ENCODE measurements at regions not wholly inside any gene's neighbourhood (a gene's known extent, or its start where the extent isn't known, plus 50 kb on each side); places are given as distances from the start of the nearest gene placed in this dataset.

DNA sequence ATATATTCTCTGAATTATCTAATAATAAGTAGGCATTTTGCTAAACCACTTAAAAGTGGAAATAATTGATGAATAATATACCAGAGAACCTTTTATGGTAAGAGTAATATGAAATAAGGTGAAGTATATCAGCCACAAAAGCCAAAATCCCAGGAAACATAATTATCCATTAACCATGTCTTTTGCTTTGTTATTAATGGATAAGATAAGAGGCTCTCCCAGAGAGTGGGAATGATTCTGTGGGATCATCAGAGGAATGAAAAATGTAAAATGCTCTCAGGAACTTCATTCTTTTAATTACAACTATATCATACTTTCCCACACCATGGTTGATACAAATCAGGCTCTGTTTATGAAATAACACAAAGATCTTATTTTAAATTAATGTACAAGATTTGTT is 391.7 kb upstream of the FZD8 start:
- Histone ChIP-seq H4K20me1 (ENCODE audit: insufficient read depth, low read length) (no peaks in the 10 kb centered on the region), H3K79me2 (ENCODE audit: low read length) (no peaks in the 10 kb centered on the region), H2AFZ (ENCODE audit: low read depth, low read length) (no peak overlapping the region)

DNA sequence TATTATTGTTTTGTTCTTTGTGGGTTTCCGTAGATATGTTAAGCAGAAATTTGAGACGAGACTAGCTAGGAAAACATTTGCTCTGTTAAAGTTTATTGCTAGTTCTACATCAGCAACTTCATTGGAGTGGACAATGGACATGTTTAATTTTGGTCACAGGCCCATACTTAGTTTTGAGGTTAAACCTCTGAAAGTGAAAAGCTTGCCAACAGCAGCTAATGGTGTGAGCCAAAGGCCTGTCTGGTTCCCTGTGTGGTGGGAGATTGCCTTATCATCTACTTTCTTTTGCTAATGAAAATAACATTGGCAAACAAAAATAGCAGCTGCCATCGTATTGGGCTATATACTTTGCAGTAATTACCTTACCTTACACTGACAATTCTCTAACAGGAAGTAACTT is 388.4 kb upstream of the FZD8 start:
- no peak overlapping the region for H3K27ac ChIP-seq (ENCODE audit: low read length)
- TF ChIP-seq, protein P1, sequence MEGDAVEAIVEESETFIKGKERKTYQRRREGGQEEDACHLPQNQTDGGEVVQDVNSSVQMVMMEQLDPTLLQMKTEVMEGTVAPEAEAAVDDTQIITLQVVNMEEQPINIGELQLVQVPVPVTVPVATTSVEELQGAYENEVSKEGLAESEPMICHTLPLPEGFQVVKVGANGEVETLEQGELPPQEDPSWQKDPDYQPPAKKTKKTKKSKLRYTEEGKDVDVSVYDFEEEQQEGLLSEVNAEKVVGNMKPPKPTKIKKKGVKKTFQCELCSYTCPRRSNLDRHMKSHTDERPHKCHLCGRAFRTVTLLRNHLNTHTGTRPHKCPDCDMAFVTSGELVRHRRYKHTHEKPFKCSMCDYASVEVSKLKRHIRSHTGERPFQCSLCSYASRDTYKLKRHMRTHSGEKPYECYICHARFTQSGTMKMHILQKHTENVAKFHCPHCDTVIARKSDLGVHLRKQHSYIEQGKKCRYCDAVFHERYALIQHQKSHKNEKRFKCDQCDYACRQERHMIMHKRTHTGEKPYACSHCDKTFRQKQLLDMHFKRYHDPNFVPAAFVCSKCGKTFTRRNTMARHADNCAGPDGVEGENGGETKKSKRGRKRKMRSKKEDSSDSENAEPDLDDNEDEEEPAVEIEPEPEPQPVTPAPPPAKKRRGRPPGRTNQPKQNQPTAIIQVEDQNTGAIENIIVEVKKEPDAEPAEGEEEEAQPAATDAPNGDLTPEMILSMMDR (IDR thresholded peaks at IDR 0.05; ENCODE audit: low read depth, low read length): no peak
- no peak for TF ChIP-seq EZH2phosphoT487 (IDR thresholded peaks at IDR 0.05; ENCODE audit: low read depth)
- H3K79me2 ChIP-seq (ENCODE audit: low read length): no peaks in the 10 kb centered on the region
- H3K4me3 ChIP-seq (ENCODE audit: low read length): no peak overlapping the region
- H3K9me3 ChIP-seq (ENCODE audit: insufficient read depth, low read length): no peaks in the 10 kb centered on the region
- no peaks in the 10 kb centered on the region for H3K27me3 ChIP-seq (ENCODE audit: low read depth, low read length)
- no peak overlapping the region for H3K4me2 ChIP-seq (ENCODE audit: low read length)
- H4K20me1 ChIP-seq (ENCODE audit: insufficient read depth, low read length): no peaks in the 10 kb centered on the region
- H2AFZ ChIP-seq (ENCODE audit: low read depth, low read length): no peak overlapping the region
- H3K4me1 ChIP-seq (ENCODE audit: low read length): no peaks in the 10 kb centered on the region
- no peaks in the 10 kb centered on the region for H3K36me3 ChIP-seq (replicated peaks; ENCODE audit: low read depth, low read length)
- H3K9ac ChIP-seq (ENCODE audit: low read length): no peak overlapping the region

More for the DNA sequence above, 391.7 kb upstream of the FZD8 start:
- Histone ChIP-seq H3K4me2 (ENCODE audit: low read length) (no peak overlapping the region), H3K9me3 (ENCODE audit: insufficient read depth, low read length) (no peaks in the 10 kb centered on the region), H3K36me3 (replicated peaks; ENCODE audit: low read depth, low read length) (no peaks in the 10 kb centered on the region), H3K4me1 (ENCODE audit: low read length) (no peaks in the 10 kb centered on the region; the same call in 1 of the 2 replicates), H3K9ac (ENCODE audit: low read length) (no peak overlapping the region), H3K27me3 (ENCODE audit: low read depth, low read length) (no peaks in the 10 kb centered on the region), H3K27ac (ENCODE audit: low read length) (no peak overlapping the region), H3K4me3 (ENCODE audit: low read length) (no peak overlapping the region)
- TF ChIP-seq, protein P1 (IDR thresholded peaks at IDR 0.05; ENCODE audit: low read depth, low read length): no peak
- no peak for TF ChIP-seq EZH2phosphoT487 (IDR thresholded peaks at IDR 0.05; ENCODE audit: low read depth)

DNA sequence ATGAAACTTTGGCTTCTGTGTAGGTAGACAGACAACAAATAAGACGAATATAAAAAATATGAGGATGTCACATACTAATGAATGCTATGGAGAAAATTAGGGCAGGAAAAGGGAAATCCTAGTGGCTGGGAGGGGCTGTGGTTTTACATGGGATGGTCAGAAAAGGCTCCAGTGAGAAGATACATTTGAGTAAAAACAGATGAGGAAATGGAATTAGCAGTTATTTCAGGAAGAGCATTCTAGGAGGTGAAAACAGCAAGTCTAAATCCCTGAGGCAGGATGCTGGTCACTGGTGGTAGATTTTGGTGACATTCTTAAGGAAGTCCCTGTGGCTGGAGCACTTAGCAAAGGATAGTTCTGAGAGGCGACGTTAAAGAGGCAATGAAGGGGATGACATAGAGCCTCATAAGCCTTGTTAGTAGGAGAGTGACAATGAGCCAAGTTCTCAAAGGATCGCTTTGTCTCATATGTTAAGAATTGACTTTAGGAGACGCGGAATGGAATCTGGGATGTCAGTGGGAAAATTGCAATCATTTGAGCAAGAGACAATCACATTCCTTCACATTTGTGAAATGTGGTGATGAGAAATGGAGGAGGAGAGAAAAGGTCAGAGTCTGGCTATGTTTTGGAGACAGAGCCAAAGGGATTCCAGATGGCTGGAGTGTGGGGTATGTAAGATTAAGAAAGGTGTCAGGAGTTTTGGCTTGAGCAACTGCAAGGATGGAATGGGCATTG is 384.7 kb upstream of the FZD8 start:
- no peaks in the 10 kb centered on the region for H3K4me1 ChIP-seq (ENCODE audit: low read length)
- H3K9ac ChIP-seq (ENCODE audit: low read length): no peak overlapping the region
- H3K27me3 ChIP-seq (ENCODE audit: low read depth, low read length): no peaks in the 10 kb centered on the region
- TF ChIP-seq EZH2phosphoT487 (IDR thresholded peaks at IDR 0.05; ENCODE audit: low read depth): no peak
- TF ChIP-seq, protein P1 (IDR thresholded peaks at IDR 0.05; ENCODE audit: low read depth, low read length): no peak
- no peak overlapping the region for H3K27ac ChIP-seq (ENCODE audit: low read length)
- H3K36me3 ChIP-seq (replicated peaks; ENCODE audit: low read depth, low read length): no peaks in the 10 kb centered on the region
- H3K4me2 ChIP-seq (ENCODE audit: low read length): no peak overlapping the region
- no peak overlapping the region for H2AFZ ChIP-seq (ENCODE audit: low read depth, low read length)
- H4K20me1 ChIP-seq (ENCODE audit: insufficient read depth, low read length): no peaks in the 10 kb centered on the region
- H3K4me3 ChIP-seq (ENCODE audit: low read length): no peak overlapping the region
- H3K9me3 ChIP-seq (ENCODE audit: insufficient read depth, low read length): no peaks in the 10 kb centered on the region
- H3K79me2 ChIP-seq (ENCODE audit: low read length): no peaks in the 10 kb centered on the region

DNA sequence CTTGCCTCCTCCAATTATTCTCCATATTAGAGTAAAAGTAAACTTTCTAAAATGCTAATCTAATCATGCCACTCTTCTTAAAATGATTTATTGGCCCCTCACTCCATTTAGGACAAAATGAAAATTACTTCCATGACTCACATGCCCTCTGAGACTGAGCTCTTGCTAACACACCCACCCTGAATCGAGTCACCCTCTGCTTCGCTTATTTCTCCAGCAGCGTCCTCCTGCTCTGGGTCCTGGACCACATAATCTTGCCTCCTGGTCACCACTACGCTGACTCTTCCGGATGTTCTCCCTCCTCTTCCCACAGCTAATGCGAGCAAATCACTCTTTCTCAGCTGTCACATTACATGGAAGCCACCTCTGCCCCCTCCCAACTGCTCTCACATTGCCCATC is 384.0 kb upstream of the FZD8 start:
- Histone ChIP-seq H3K79me2 (ENCODE audit: low read length) (no peaks in the 10 kb centered on the region), H3K4me2 (ENCODE audit: low read length) (no peak overlapping the region), H3K4me3 (ENCODE audit: low read length) (no peak overlapping the region), H3K9me3 (ENCODE audit: insufficient read depth, low read length) (no peaks in the 10 kb centered on the region), H3K27ac (ENCODE audit: low read length) (no peak overlapping the region), H3K4me1 (ENCODE audit: low read length) (no peaks in the 10 kb centered on the region), H3K27me3 (ENCODE audit: low read depth, low read length) (no peaks in the 10 kb centered on the region), H4K20me1 (ENCODE audit: insufficient read depth, low read length) (no peaks in the 10 kb centered on the region), H2AFZ (ENCODE audit: low read depth, low read length) (no peak overlapping the region), H3K9ac (ENCODE audit: low read length) (no peak overlapping the region), H3K36me3 (replicated peaks; ENCODE audit: low read depth, low read length) (no peaks in the 10 kb centered on the region)
- TF ChIP-seq, protein P1 (IDR thresholded peaks at IDR 0.05; ENCODE audit: low read depth, low read length): no peak
- TF ChIP-seq EZH2phosphoT487 (IDR thresholded peaks at IDR 0.05; ENCODE audit: low read depth): no peak

Data from OCI-LY3 (cell line).